Esophagus squamous epithelium (tissue), 5 donors: ENCODE measurements at regions not wholly inside any gene's neighbourhood (a gene's known extent, or its start where the extent isn't known, plus 50 kb on each side); places are given as distances from the start of the nearest gene placed in this dataset.

Experiments
- DNase-seq: peaks from one replicate; lab custom pipeline; 2025; lab: John Stamatoyannopoulos, UW
- H3K27ac ChIP-seq, 4 donors: fragments of 200-600 bp; sonication (generic); one replicate each; pipeline ENCODE4 v1.5.1; 2016 to 2019; ENCODE audit warnings: mild to moderate bottlenecking in 1 of 4
- H3K27me3 ChIP-seq, 4 donors: fragments of 200-600 bp; sonication (generic); 1 replicate in 3 of 4; 2 replicates in 1 of 4; pipeline versions ENCODE4 v1.5.1 to v1.6.0; 2017 to 2021; ENCODE audit warnings: antibody characterized with exemption in 1 of 4
- H3K36me3 ChIP-seq, 3 donors: fragments of 200-600 bp; sonication (generic); one replicate each; pipeline ENCODE4 v1.5.1; 2016 to 2019
- H3K4me1 ChIP-seq, 3 donors: fragments of 200-600 bp; sonication (generic); one replicate each; pipeline ENCODE4 v1.5.1; 2017 to 2019
- H3K4me3 ChIP-seq, 4 donors: fragments of 200-600 bp; sonication (generic); 1 replicate in 3 of 4; 2 replicates in 1 of 4; pipeline ENCODE4 v1.5.1; 2016 to 2019; ENCODE audit warnings: mild to moderate bottlenecking in 2 of 4, moderate library complexity in 1 of 4
- H3K9me3 ChIP-seq, 3 donors: fragments of 200-600 bp; sonication (generic); one replicate each; pipeline ENCODE4 v1.5.1; 2016 to 2019
- POLR2A ChIP-seq, 4 donors: fragments of 450-650 bp; IDR thresholded peaks; one replicate each; pipeline ENCODE4 v1.6.1; 2017; ENCODE audit warnings: antibody characterized with exemption in 4 of 4, mild to moderate bottlenecking in 4 of 4, moderate library complexity in 3 of 4
- WGBS, 2 donors: methylation state at CpG; one replicate each; pipeline ENCODE4 v1.1.5; 2018; 5-methylcytosine and 5-hydroxymethylcytosine counted together
- intact Hi-C: fragments of 100-400 bp; cut with DNase I; formaldehyde crosslinking; loops from one replicate; pipeline ENCODE4 v1.15.0; 2022
- TF ChIP-seq, protein P1 (sequence below), 6 experiments: fragments of 450-650 bp in 4 of 6; fragments of 200-600 bp in 2 of 6; sonication (generic) in 2 of 6; IDR thresholded peaks; one replicate each; pipeline ENCODE4 v1.5.1; 2016 to 2019; ENCODE audit warnings: antibody characterized with exemption in 6 of 6, mild to moderate bottlenecking in 4 of 6, moderate library complexity in 4 of 6
- donor health status: DM: yes; HTN: yes; CAD: no.

DNA sequence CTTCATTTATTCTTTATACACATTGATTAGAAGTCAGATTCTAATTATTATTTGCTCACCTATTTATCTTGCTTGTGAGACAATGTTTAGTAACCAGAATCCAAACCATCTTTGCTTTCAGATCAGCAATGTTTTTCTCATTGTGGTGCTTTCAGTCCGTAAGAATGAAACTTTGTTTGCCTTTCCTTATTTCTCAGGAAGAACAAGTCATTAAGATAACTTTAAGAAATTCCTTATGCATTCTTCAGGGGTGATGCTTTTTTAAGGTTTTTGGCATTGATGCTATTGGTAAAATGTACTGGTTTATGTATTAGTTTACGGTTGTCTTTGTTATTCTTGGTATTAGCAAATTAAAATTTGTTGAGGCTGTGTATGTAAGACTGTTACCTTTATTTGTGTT is 120.8 kb upstream of the POU1F1 start:
- intact Hi-C loops = no loop called here
- Histone ChIP-seq H3K9me3 (no peaks in the 10 kb centered on the region), H3K27me3 (no peaks in the 10 kb centered on the region), H3K27ac (no peak overlapping the region), H3K4me1 (no peaks in the 10 kb centered on the region), H3K36me3 (no peaks in the 10 kb centered on the region), H3K4me3 (no peak overlapping the region)
- DNase-seq = no peak
- WGBS, 2 donors = 67% methylated on average over 2 of the region's 2 CpGs
- TF ChIP-seq, protein P1, sequence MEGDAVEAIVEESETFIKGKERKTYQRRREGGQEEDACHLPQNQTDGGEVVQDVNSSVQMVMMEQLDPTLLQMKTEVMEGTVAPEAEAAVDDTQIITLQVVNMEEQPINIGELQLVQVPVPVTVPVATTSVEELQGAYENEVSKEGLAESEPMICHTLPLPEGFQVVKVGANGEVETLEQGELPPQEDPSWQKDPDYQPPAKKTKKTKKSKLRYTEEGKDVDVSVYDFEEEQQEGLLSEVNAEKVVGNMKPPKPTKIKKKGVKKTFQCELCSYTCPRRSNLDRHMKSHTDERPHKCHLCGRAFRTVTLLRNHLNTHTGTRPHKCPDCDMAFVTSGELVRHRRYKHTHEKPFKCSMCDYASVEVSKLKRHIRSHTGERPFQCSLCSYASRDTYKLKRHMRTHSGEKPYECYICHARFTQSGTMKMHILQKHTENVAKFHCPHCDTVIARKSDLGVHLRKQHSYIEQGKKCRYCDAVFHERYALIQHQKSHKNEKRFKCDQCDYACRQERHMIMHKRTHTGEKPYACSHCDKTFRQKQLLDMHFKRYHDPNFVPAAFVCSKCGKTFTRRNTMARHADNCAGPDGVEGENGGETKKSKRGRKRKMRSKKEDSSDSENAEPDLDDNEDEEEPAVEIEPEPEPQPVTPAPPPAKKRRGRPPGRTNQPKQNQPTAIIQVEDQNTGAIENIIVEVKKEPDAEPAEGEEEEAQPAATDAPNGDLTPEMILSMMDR (IDR thresholded peaks at IDR 0.05) = no peak
- no peak for TF ChIP-seq POLR2A (IDR thresholded peaks at IDR 0.05)

DNA sequence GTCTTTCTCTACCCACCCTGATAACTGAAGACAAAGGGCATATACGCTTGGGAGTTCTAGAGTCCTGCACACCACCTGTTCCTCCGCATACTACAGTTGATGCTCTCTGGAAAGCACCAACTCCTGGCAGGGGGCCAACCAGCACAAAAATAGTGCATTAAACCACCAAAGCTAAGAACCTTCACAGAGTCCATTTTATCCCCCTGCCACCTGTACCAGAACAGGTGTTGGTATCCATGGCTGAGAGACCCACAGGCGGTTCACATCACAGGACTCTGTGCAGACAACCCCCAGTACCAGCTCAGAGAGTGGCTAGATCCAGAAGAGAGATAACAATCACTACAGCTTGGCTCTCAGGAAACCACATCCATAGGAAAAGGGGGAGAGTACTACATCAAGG is 114.4 kb upstream of the POU1F1 start:
- intact Hi-C loops = no loop called here
- H3K4me1 ChIP-seq = no peaks in the 10 kb centered on the region
- no peaks in the 10 kb centered on the region for H3K27me3 ChIP-seq
- no peak for DNase-seq
- no peak for TF ChIP-seq POLR2A (IDR thresholded peaks at IDR 0.05)
- TF ChIP-seq, protein P1 (IDR thresholded peaks at IDR 0.05) = no peak
- no peaks in the 10 kb centered on the region for H3K36me3 ChIP-seq
- 86 to 88% methylated on average over 2 to 3 of the region's 3 CpGs for WGBS, 2 donors
- no peak overlapping the region for H3K4me3 ChIP-seq
- H3K9me3 ChIP-seq = no peaks in the 10 kb centered on the region
- no peak overlapping the region for H3K27ac ChIP-seq

GRCh38 chr3:87390353-87390752 is 114.0 kb upstream of the POU1F1 start:
- Histone ChIP-seq H3K9me3 (no peaks in the 10 kb centered on the region), H3K4me3 (no peak overlapping the region), H3K27me3 (no peaks in the 10 kb centered on the region), H3K27ac (no peak overlapping the region), H3K4me1 (no peaks in the 10 kb centered on the region), H3K36me3 (no peaks in the 10 kb centered on the region)
- DNase-seq = no peak
- intact Hi-C loops = no loop called here
- no peak for TF ChIP-seq POLR2A (IDR thresholded peaks at IDR 0.05)
- TF ChIP-seq, protein P1 (IDR thresholded peaks at IDR 0.05) = no peak
- 62 to 69% methylated on average over 3 to 4 of the region's 4 CpGs for WGBS, 2 donors

DNA sequence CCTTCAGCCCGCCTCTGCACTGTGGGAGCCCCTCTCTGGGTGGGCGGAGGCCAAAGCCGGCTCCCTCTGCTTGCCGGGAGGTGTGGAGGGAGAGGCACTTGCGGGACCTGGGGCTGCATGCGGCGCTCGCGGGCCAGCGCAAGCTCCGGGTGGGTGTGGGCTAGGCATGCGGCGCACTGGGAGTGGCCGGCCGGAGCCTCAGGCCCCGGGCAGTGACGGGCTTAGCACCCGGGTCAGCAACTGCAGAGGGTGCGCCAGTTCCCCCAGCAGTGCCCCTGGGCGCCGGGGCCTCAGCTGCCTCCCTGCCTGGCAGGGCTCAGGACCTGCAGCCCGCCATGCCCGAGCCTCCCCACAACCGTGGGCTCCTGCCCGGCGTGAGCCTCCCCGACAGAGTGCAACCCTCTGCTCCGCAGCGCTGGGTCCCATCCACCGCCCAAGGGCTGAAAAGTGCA is 98.9 kb upstream of the POU1F1 start:
- intact Hi-C loops = no loop called here

DNA sequence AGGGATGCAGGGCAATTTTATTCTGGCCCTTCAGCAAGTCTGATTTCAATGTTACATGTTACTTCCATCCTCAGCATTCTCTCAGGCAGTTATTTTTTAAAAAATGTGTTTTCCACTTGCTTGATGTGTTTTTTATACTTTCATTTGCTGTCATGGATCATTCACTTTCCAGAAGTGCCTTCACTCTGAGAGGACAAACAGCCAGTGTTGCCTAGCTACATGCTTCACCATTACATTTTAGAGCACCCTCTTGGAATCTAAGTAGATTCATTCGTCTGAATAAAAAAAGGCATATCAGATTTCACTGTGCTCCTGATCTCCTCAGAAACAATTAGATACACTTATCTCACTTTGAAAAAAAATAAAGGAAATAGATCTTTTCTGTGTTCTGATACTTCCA is 93.6 kb upstream of the POU1F1 start:
- WGBS, 2 donors = 17 to 40% methylated on average over 1 of the region's 1 CpG
- Histone ChIP-seq H3K27me3 (no peaks in the 10 kb centered on the region), H3K4me1 (no peaks in the 10 kb centered on the region), H3K27ac (no peak overlapping the region), H3K36me3 (no peaks in the 10 kb centered on the region), H3K9me3 (peaks cover 0 to under 1% (median 0%) of the 10 kb centered on the region in 3 donors), H3K4me3 (no peak overlapping the region)
- DNase-seq = no peak
- intact Hi-C loops = no loop called here
- no peak for TF ChIP-seq POLR2A (IDR thresholded peaks at IDR 0.05)
- TF ChIP-seq, protein P1 (IDR thresholded peaks at IDR 0.05) = no peak

More for the DNA sequence above, 98.9 kb upstream of the POU1F1 start:
- Histone ChIP-seq H3K4me3 (no peak overlapping the region), H3K4me1 (no peaks in the 10 kb centered on the region), H3K27me3 (no peaks in the 10 kb centered on the region), H3K27ac (no peak overlapping the region), H3K36me3 (no peaks in the 10 kb centered on the region), H3K9me3 (peaks cover 0 to 7% (median 0%) of the 10 kb centered on the region in 3 donors)
- no CpG with 5 or more reads among the region's 30 CpGs for WGBS, 2 donors
- DNase-seq = no peak
- TF ChIP-seq POLR2A (IDR thresholded peaks at IDR 0.05) = no peak
- TF ChIP-seq, protein P1 (IDR thresholded peaks at IDR 0.05) = no peak
